ENCODE measurements at regions not wholly inside any gene's neighbourhood (a gene's known extent, or its start where the extent isn't known, plus 50 kb on each side); places are given as distances from the start of the nearest gene placed in this dataset.
"Not testable (repeated sequence)": the region's sequence is repeated elsewhere in the genome, so short reads cannot be mapped to it uniquely, and the experiment has no call there.

DNA sequence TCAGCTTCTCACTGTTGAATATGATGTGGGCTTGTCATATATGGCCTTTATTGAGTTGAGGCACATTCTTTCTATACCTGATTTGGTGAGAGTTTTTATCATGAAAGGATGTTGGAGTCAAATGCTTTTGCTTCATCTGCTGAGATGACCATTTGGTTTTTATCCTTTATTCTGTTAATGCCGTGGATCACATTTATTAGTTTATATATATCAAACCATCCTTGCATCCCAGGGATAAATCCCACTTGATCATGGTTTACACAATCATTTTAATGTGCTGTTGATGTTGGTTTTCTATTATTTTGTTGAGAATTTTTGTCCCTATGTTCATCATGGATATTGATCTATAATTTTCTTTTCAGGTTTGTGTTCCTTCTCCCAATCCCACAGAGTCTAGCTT lies 67.0 kb downstream of the EBLN1 start:
- no peak for FAIRE-seq
- TF ChIP-seq, protein P1, sequence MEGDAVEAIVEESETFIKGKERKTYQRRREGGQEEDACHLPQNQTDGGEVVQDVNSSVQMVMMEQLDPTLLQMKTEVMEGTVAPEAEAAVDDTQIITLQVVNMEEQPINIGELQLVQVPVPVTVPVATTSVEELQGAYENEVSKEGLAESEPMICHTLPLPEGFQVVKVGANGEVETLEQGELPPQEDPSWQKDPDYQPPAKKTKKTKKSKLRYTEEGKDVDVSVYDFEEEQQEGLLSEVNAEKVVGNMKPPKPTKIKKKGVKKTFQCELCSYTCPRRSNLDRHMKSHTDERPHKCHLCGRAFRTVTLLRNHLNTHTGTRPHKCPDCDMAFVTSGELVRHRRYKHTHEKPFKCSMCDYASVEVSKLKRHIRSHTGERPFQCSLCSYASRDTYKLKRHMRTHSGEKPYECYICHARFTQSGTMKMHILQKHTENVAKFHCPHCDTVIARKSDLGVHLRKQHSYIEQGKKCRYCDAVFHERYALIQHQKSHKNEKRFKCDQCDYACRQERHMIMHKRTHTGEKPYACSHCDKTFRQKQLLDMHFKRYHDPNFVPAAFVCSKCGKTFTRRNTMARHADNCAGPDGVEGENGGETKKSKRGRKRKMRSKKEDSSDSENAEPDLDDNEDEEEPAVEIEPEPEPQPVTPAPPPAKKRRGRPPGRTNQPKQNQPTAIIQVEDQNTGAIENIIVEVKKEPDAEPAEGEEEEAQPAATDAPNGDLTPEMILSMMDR (IDR thresholded peaks at IDR 0.05; ENCODE audit: insufficient read depth, low read depth, low read length): no peak
- no peak for TF ChIP-seq EZH2 (IDR thresholded peaks at IDR 0.05; ENCODE audit: insufficient read depth, low read length)

DNA sequence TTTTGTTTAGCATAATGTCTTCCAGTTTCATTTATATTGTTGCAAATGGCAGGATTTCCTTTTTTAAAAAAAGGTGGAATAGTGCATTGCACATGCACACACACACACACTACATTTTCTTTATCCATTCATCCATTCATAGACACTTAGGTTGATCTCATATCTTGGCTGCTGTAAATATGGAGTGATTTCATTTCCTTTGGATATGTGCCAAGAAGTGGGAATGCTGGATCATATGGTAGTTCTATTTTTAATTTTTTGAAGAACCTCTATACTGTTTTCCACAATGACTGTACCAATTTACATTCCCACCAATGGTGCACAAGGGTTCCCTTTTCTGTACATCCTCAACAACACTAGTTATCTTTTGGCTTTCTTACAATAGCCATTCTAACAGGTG lies 68.9 kb downstream of the EBLN1 start:
- Histone ChIP-seq H3K27ac (ENCODE audit: low read depth, low read length) (no peak overlapping the region), H3K27me3 (ENCODE audit: insufficient read depth, low read length) (no peaks in the 10 kb centered on the region), H3K79me2 (ENCODE audit: insufficient read depth, low read length) (no peaks in the 10 kb centered on the region), H3K4me2 (ENCODE audit: low read length) (no peak overlapping the region), H4K20me1 (ENCODE audit: insufficient read depth, low read length) (no peaks in the 10 kb centered on the region), H2AFZ (ENCODE audit: low read depth, low read length) (no peak overlapping the region), H3K9me3 (ENCODE audit: insufficient read depth, low read depth, low read length) (no peaks in the 10 kb centered on the region), H3K4me3 (ENCODE audit: insufficient read depth, low read depth, low read length) (no peak overlapping the region), H3K36me3 (ENCODE audit: insufficient read depth, low read length) (no peaks in the 10 kb centered on the region), H3K4me1 (ENCODE audit: insufficient read depth, low read length) (no peaks in the 10 kb centered on the region), H3K9ac (ENCODE audit: low read length) (no peak overlapping the region)
- Mint-ChIP-seq H3K27ac (ENCODE audit: unreplicated experiment) (no peak overlapping the region), H3K27me3 (ENCODE audit: low read depth, unreplicated experiment) (no peaks in the 10 kb centered on the region), H3K9me3 (ENCODE audit: unreplicated experiment) (peaks cover 13% of the 10 kb centered on the region), H3K4me1 (ENCODE audit: low read depth, unreplicated experiment) (no peaks in the 10 kb centered on the region), H3K36me3 (ENCODE audit: low read depth, unreplicated experiment) (no peaks in the 10 kb centered on the region), H3K4me3 (ENCODE audit: unreplicated experiment) (no peak overlapping the region)
- no peak for FAIRE-seq
- no peak for TF ChIP-seq EZH2 (IDR thresholded peaks at IDR 0.05; ENCODE audit: insufficient read depth, low read length)
- TF ChIP-seq, protein P1 (IDR thresholded peaks at IDR 0.05; ENCODE audit: insufficient read depth, low read depth, low read length): no peak
- peak; percentile 10 for DNase-seq (ENCODE audit: low read depth)

More for the DNA sequence above, 67.0 kb downstream of the EBLN1 start:
- Histone ChIP-seq H4K20me1 (ENCODE audit: insufficient read depth, low read length) (no peaks in the 10 kb centered on the region), H3K27ac (ENCODE audit: low read depth, low read length) (no peak overlapping the region), H3K36me3 (ENCODE audit: insufficient read depth, low read length) (no peaks in the 10 kb centered on the region), H3K9ac (ENCODE audit: low read length) (no peak overlapping the region), H2AFZ (ENCODE audit: low read depth, low read length) (no peak overlapping the region), H3K4me1 (ENCODE audit: insufficient read depth, low read length) (no peaks in the 10 kb centered on the region), H3K4me2 (ENCODE audit: low read length) (no peak overlapping the region), H3K27me3 (ENCODE audit: insufficient read depth, low read length) (no peaks in the 10 kb centered on the region), H3K4me3 (ENCODE audit: insufficient read depth, low read depth, low read length) (no peak overlapping the region), H3K9me3 (ENCODE audit: insufficient read depth, low read depth, low read length) (no peaks in the 10 kb centered on the region), H3K79me2 (ENCODE audit: insufficient read depth, low read length) (no peaks in the 10 kb centered on the region)
- H3K4me3 Mint-ChIP-seq (ENCODE audit: unreplicated experiment): no peak overlapping the region
- DNase-seq (ENCODE audit: low read depth): no peak
- H3K9me3 Mint-ChIP-seq (ENCODE audit: unreplicated experiment): peaks cover 12% of the 10 kb centered on the region
- H3K27ac Mint-ChIP-seq (ENCODE audit: unreplicated experiment): no peak overlapping the region
- H3K4me1 Mint-ChIP-seq (ENCODE audit: low read depth, unreplicated experiment): no peaks in the 10 kb centered on the region
- H3K27me3 Mint-ChIP-seq (ENCODE audit: low read depth, unreplicated experiment): no peaks in the 10 kb centered on the region
- no peaks in the 10 kb centered on the region for H3K36me3 Mint-ChIP-seq (ENCODE audit: low read depth, unreplicated experiment)

DNA sequence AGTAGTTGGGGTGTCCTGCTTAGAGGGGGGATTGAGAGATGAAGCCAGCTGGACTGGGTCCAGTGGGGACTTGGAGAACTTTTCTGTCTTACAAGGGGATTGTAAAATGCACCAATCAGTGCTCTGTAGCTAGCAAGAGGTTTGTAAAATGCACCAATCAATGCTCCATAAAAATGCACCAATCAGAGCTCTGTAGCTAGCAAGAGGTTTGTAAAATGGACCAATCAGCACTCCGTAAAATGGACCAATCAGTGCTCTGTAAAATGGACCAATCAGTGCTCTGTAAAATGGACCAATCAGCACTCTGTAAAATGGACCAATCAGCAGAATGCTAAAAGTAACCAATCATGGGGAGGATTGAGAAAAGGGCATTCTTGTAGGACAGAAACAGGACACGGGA lies 71.9 kb downstream of the EBLN1 start:
- H3K9ac ChIP-seq (ENCODE audit: low read length); H3K9me3 ChIP-seq (ENCODE audit: insufficient read depth, low read depth, low read length); H2AFZ ChIP-seq (ENCODE audit: low read depth, low read length); H4K20me1 ChIP-seq (ENCODE audit: insufficient read depth, low read length); H3K79me2 ChIP-seq (ENCODE audit: insufficient read depth, low read length); H3K27me3 ChIP-seq (ENCODE audit: insufficient read depth, low read length); H3K36me3 ChIP-seq (ENCODE audit: insufficient read depth, low read length); H3K9me3 Mint-ChIP-seq (ENCODE audit: unreplicated experiment); H3K36me3 Mint-ChIP-seq (ENCODE audit: low read depth, unreplicated experiment); H3K27ac Mint-ChIP-seq (ENCODE audit: unreplicated experiment); H3K27ac ChIP-seq (ENCODE audit: low read depth, low read length); DNase-seq (ENCODE audit: low read depth); H3K27me3 Mint-ChIP-seq (ENCODE audit: low read depth, unreplicated experiment); H3K4me1 ChIP-seq (ENCODE audit: insufficient read depth, low read length); H3K4me3 ChIP-seq (ENCODE audit: insufficient read depth, low read depth, low read length); H3K4me1 Mint-ChIP-seq (ENCODE audit: low read depth, unreplicated experiment); FAIRE-seq; H3K4me3 Mint-ChIP-seq (ENCODE audit: unreplicated experiment); H3K4me2 ChIP-seq (ENCODE audit: low read length): not testable (repeated sequence)

All from astrocyte (in vitro differentiated cells and primary cell).